ENCODE measurements at regions not wholly inside any gene's neighbourhood (a gene's known extent, or its start where the extent isn't known, plus 50 kb on each side); places are given as distances from the start of the nearest gene placed in this dataset.
"Not testable (repeated sequence)": the region's sequence is repeated elsewhere in the genome, so short reads cannot be mapped to it uniquely, and the experiment has no call there.

DNA sequence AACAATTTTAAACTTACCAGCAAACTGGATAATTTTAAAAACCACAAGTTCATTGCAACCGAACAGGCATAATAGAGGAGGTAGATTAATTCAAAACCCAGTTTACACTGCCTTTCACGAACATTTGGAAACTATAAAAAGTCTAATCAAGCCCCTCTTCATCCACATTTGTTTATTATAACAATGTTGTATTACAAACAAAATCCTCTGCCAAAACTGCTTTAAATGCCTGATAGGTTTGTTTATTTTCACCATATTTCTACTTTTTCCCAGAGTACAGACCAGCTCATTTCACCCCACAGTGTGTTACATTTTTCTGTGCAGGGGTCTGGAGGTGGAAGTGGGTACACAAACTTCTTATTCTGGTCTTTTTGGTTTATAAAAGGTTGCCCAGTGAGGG lies 184.2 kb downstream of the OSR1 start:
- DNase-seq: no peak
- CTCF ChIA-PET: no interaction called here
- H3K27ac Mint-ChIP-seq: no peak overlapping the region
- POLR2A ChIA-PET: no interaction called here
- no peaks in the 10 kb centered on the region for H3K27me3 Mint-ChIP-seq
- H3K4me3 Mint-ChIP-seq: no peak overlapping the region
- H3K4me1 Mint-ChIP-seq: no peaks in the 10 kb centered on the region
- H3K9me3 Mint-ChIP-seq: no peaks in the 10 kb centered on the region
- no peaks in the 10 kb centered on the region for H3K36me3 Mint-ChIP-seq (ENCODE audit: low read depth)

DNA sequence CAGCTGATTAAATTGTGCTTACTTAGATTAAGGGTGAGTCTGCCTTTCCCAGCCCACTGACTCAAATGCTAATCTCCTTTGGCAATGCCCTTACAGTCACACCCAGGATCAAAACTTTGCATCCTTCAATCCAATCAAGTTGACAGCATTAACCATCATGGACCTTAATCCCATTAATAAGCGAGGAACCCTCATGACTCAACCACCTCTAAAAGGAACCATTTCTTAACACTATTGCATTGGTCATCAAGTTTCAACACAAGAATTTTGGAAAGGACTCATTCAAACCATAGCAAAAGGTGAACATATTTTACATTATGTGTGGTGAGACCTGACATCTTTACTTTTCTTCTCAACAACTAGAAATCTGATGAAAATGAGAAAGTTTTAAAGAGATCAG lies 187.0 kb downstream of the OSR1 start:
- Mint-ChIP-seq H3K36me3 (ENCODE audit: low read depth) (no peaks in the 10 kb centered on the region), H3K27me3 (no peaks in the 10 kb centered on the region), H3K27ac (no peak overlapping the region), H3K9me3 (peaks cover 2% of the 10 kb centered on the region), H3K4me1 (no peaks in the 10 kb centered on the region), H3K4me3 (no peak overlapping the region)
- no peak for DNase-seq
- POLR2A ChIA-PET: no interaction called here
- CTCF ChIA-PET: no interaction called here

GRCh38 chr2:19169134-19169768 lies 189.2 kb downstream of the OSR1 start:
- CTCF ChIA-PET: no interaction called here
- no peaks in the 10 kb centered on the region for H3K4me1 Mint-ChIP-seq
- POLR2A ChIA-PET: no interaction called here
- no peaks in the 10 kb centered on the region for H3K36me3 Mint-ChIP-seq (ENCODE audit: low read depth)
- no peak overlapping the region for H3K27ac Mint-ChIP-seq
- H3K27me3 Mint-ChIP-seq: no peaks in the 10 kb centered on the region
- no peak overlapping the region for H3K4me3 Mint-ChIP-seq
- DNase-seq: no peak
- peaks cover 2% of the 10 kb centered on the region for H3K9me3 Mint-ChIP-seq

GRCh38 chr2:19164099-19164498 lies 194.3 kb downstream of the OSR1 start:
- H3K4me3 Mint-ChIP-seq; DNase-seq; H3K9me3 Mint-ChIP-seq; H3K27me3 Mint-ChIP-seq; CTCF ChIA-PET; POLR2A ChIA-PET; H3K36me3 Mint-ChIP-seq (ENCODE audit: low read depth); H3K27ac Mint-ChIP-seq; H3K4me1 Mint-ChIP-seq: not testable (repeated sequence)

DNA sequence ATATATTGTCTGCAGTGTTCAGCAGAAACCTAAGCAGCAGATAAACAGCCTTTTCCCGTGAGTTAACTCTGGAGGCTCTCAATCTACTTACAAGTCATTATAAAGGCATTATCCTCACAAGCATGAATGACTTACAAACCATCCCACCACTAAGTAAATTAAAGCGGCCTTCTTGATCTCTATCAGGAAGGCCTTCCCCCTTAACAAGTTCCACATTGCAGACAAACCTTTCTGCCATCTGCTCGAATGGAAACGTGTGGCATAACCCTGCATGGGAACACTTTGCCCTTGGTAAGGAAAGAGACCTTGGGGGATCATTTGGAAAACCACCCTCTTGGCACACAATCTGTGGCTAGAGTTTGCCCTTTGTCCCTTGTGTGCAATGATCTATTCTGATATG lies 199.5 kb downstream of the OSR1 start:
- CTCF ChIA-PET: no interaction called here
- POLR2A ChIA-PET: no interaction called here

GRCh38 chr2:19158211-19158610 lies 200.2 kb downstream of the OSR1 start:
- CTCF ChIA-PET: no interaction called here
- POLR2A ChIA-PET: no interaction called here
- no peaks in the 10 kb centered on the region for H3K27me3 Mint-ChIP-seq
- H3K9me3 Mint-ChIP-seq: no peaks in the 10 kb centered on the region
- H3K27ac Mint-ChIP-seq: no peak overlapping the region
- no peaks in the 10 kb centered on the region for H3K36me3 Mint-ChIP-seq (ENCODE audit: low read depth)
- H3K4me3 Mint-ChIP-seq: no peak overlapping the region
- DNase-seq: no peak
- no peaks in the 10 kb centered on the region for H3K4me1 Mint-ChIP-seq

More for the DNA sequence above, 199.5 kb downstream of the OSR1 start:
- Mint-ChIP-seq H3K36me3 (ENCODE audit: low read depth) (no peaks in the 10 kb centered on the region), H3K27ac (no peak overlapping the region), H3K9me3 (no peaks in the 10 kb centered on the region), H3K27me3 (no peaks in the 10 kb centered on the region), H3K4me3 (no peak overlapping the region), H3K4me1 (no peaks in the 10 kb centered on the region)
- DNase-seq: no peak

- ChIA-PET CTCF (no interaction called here), POLR2A (no interaction called here)
- Mint-ChIP-seq H3K27ac (no peak overlapping the region), H3K4me3 (no peak overlapping the region), H3K27me3 (no peaks in the 10 kb centered on the region), H3K9me3 (peaks cover 6% of the 10 kb centered on the region), H3K4me1 (no peaks in the 10 kb centered on the region), H3K36me3 (ENCODE audit: low read depth) (no peaks in the 10 kb centered on the region)
- DNase-seq: no peak
Measured at GRCh38 chr2:19156646-19157045, 201.8 kb downstream of the OSR1 start.

DNA sequence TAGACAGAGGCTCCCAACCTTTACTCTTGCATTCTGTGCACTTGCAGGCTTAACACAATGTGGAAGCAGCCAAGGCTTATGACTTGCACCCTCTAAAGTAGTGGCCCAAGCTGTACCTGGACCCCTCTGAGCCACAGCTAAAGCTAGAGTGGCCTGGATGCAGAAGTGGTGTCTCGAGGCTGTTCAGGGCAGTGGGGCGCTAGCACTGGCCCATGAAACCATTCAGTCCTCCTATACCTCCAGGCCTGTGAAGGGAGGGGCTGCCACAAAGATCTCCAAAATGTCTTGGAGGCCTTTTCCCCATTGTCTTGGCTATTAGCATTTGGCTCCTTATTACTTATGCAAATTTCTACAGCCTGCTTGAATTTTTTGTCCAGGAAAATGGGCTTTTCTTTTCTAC lies 207.7 kb downstream of the OSR1 start:
- no peak for DNase-seq
- ChIA-PET CTCF (no interaction called here), POLR2A (no interaction called here)
- Mint-ChIP-seq H3K4me1 (no peaks in the 10 kb centered on the region), H3K27ac (no peak overlapping the region), H3K4me3 (no peak overlapping the region), H3K9me3 (peaks cover 19% of the 10 kb centered on the region), H3K36me3 (ENCODE audit: low read depth) (no peaks in the 10 kb centered on the region), H3K27me3 (no peaks in the 10 kb centered on the region)

- Mint-ChIP-seq H3K9me3 (peaks cover 14% of the 10 kb centered on the region), H3K36me3 (ENCODE audit: low read depth) (no peaks in the 10 kb centered on the region), H3K27ac (no peak overlapping the region), H3K4me3 (no peak overlapping the region), H3K4me1 (no peaks in the 10 kb centered on the region), H3K27me3 (no peaks in the 10 kb centered on the region)
- ChIA-PET CTCF (no interaction called here), POLR2A (no interaction called here)
- no peak for DNase-seq
Measured at GRCh38 chr2:19146867-19147266, 211.6 kb downstream of the OSR1 start.

DNA sequence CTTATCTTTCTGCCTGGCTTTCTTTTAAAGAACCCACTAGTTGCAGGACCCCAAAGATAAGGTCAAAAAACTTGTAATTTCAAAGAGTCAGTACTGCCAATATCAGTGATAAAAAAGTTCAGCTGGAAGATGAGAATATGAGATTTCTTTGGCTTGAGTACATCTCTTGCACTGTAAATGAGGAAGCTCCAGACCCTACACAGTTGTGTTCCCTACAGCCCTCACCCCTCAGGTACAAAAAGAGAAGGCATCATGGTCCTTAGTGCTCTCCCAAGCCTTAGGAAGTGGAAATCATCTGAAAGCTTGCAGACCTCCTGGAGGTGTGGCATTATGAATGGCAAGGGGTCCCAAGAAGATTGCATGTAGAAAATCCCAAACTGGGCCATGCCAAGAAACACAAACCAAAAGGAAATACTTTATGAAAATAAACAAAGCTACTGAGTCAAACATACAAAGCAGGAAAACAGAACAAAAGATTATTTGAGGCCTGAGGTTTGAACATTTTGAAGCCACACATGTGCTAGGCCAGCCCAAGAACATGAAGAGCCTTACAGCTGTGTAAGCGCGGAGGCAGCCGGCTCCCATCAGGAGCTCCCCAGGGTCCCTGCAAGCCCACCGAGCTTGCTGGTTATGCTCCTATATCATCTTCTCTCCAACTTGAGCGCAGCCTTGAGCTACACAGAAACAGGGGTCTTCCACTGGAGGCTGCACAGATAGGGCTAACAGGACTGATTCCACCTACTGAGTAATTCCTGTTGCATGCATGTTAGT lies 217.0 kb downstream of the OSR1 start:
- H3K9me3 Mint-ChIP-seq: no peaks in the 10 kb centered on the region
- no peaks in the 10 kb centered on the region for H3K27me3 Mint-ChIP-seq
- H3K27ac Mint-ChIP-seq: no peak overlapping the region
- no peaks in the 10 kb centered on the region for H3K36me3 Mint-ChIP-seq (ENCODE audit: low read depth)
- H3K4me3 Mint-ChIP-seq: no peak overlapping the region
- DNase-seq: no peak
- ChIA-PET CTCF (interaction anchor here (0.6 kb wide), 1 partner anchor 724 kb away, joined by 3 read pairs; no protein-coding TSS in a partner anchor), POLR2A (no interaction called here)
- H3K4me1 Mint-ChIP-seq: no peaks in the 10 kb centered on the region

DNA sequence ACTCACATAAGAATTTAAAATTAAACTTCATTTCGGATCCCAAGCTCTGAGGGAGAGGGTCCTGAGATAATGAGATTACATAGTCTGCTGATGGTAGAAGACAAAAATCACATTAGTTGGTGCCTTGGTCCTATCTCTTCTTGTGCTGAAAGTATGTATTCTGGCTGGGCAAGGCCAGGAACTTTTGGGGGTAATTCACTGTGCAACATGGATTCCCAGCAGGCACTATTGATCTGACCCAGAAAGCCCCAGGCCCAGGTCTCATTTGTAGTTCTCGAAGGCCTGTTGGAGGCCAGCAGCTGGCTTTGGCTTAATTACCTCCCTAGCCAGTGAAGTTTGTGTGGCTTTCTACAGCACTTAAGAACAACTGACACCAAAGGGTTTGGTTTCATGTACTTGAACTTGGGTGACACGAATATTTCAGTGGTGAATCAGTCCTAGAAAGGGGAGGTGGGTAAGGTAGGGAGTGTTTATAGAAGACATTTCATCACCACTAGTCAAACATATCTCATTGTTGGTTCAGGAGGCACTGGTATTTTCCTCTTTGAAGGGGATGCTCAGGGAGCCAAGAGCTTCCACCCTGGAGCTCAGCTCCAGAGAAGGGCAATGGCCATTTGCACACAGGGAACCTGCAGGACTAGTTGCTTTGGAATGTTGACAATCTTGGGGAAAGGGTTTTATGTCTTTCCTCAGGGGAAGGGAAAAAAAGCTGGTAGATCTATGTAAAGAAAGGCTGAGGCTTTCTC lies 217.8 kb downstream of the OSR1 start:
- no peaks in the 10 kb centered on the region for H3K36me3 Mint-ChIP-seq (ENCODE audit: low read depth)
- POLR2A ChIA-PET: no interaction called here
- CTCF ChIA-PET: interaction anchor here (0.6 kb wide), 1 partner anchor 725 kb away, joined by 3 read pairs; no protein-coding TSS in a partner anchor

DNA sequence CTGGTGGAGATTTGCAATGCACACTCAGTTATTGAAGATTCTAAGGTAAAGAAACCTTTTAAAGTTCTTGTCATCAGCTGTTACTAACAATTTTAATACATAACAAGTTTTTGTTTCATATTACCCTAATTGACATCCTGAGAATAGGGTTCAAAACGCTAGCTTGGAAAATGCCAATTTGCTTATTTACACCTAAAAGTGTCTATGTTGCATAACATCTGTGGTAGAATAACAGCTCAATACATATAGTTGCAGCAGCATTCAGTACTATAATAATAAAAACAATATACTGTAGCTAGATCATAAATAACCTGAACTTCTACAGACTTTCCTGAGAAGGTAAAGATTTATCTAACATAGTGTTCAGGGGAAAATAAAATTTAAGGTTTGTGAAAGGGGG lies 219.0 kb downstream of the OSR1 start:
- ChIA-PET CTCF (no interaction called here), POLR2A (no interaction called here)
- Mint-ChIP-seq H3K27ac (no peak overlapping the region), H3K9me3 (no peaks in the 10 kb centered on the region), H3K36me3 (ENCODE audit: low read depth) (no peaks in the 10 kb centered on the region), H3K4me3 (no peak overlapping the region), H3K4me1 (no peaks in the 10 kb centered on the region), H3K27me3 (no peaks in the 10 kb centered on the region)
- no peak for DNase-seq

More for the DNA sequence above, 217.8 kb downstream of the OSR1 start:
- Mint-ChIP-seq H3K4me1 (no peaks in the 10 kb centered on the region), H3K27ac (no peak overlapping the region), H3K9me3 (no peaks in the 10 kb centered on the region), H3K27me3 (no peaks in the 10 kb centered on the region), H3K4me3 (no peak overlapping the region)
- DNase-seq: no peak

GRCh38 chr2:19138264-19138825 lies 220.1 kb downstream of the OSR1 start:
- H3K27me3 Mint-ChIP-seq: no peaks in the 10 kb centered on the region
- no peak overlapping the region for H3K27ac Mint-ChIP-seq
- no peaks in the 10 kb centered on the region for H3K4me1 Mint-ChIP-seq
- no peak for DNase-seq
- ChIA-PET CTCF (no interaction called here), POLR2A (no interaction called here)
- no peaks in the 10 kb centered on the region for H3K36me3 Mint-ChIP-seq (ENCODE audit: low read depth)
- no peak overlapping the region for H3K4me3 Mint-ChIP-seq
- H3K9me3 Mint-ChIP-seq: peaks cover under 1% of the 10 kb centered on the region
